H54 (cell line): ENCODE measurements at regions not wholly inside any gene's neighbourhood (a gene's known extent, or its start where the extent isn't known, plus 50 kb on each side); places are given as distances from the start of the nearest gene placed in this dataset.
A peak's percentile ranks its signal among the peaks of the same experiment; 100 is the strongest.

Source experiments
- DNase-seq: peaks from one replicate; pipeline ENCODE4 v3.0.0; 2011; ENCODE audit warnings: low spot score, mixed read lengths; ENCODE audit not compliant: insufficient read length
- FAIRE-seq: peaks from 3 replicates; lab custom pipeline; 2011; peaks lifted over from hg19 to GRCh38; lab: Jason Lieb, UNC
- POLR2A ChIP-seq: IDR thresholded peaks from 2 replicates; pipeline ENCODE4 v1.6.1; 2011; ENCODE audit warnings: low read depth, mild to moderate bottlenecking, low read length

GRCh38 chr11:27604416-27604815, 95.8 kb downstream of the BDNF start:
- DNase-seq (no peak), FAIRE-seq (no peak)
- TF ChIP-seq POLR2A: no peak

DNA sequence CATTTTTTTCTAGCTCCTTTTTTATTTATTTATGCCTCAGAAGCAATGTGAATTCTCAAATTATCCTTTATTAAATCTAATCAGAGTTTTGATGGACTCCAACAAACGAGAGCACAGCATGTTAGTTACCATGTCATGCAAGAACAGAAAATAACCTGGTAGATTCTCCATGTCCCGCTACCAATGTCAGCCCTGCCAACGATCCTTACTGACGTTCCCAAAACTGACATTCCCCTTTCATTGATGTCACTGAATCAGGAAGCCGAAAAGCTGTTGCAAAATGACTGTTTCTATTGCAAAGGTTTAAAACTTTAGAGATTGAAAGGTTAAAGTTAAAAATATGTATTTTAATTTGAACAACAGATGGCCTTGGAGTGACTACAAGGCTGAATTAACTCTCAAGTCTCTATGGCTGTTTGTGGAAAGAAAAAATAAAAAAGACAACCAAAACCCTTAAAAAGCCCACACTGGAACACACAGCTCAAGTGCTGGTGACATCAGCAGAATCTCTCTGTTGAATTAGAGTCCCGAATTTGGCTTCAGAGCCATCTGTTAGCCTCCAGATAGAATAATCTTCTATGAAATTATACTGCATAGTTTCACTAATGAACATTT, 96.8 kb downstream of the BDNF start:
- DNase-seq: no peak
- no peak for FAIRE-seq
- TF ChIP-seq POLR2A: no peak

DNA sequence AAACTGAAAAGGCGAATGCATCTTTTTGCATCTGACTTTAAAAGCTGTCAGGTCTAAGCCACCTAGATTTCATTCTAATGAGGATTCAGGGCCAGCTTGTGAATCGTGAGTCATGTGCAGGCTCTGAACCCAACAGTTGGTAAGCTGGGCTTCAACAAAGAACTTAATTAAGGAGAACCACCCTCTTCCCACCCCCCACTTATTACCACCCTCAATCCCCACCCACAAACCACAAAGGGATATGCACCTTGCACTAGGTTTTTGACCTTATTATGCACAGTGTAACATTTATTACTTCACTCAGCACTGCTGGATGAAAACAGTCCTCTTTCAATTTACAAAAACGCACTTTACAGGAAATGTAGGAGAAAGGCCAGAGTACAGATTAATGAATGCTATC, 94.1 kb upstream of the LIN7C start:
- DNase-seq: no peak
- no peak for FAIRE-seq
- TF ChIP-seq POLR2A: no peak

GRCh38 chr11:27599217-27599616, 92.6 kb upstream of the LIN7C start:
- no peak for FAIRE-seq
- no peak for TF ChIP-seq POLR2A
- no peak for DNase-seq

- TF ChIP-seq POLR2A: no peak
- FAIRE-seq (no peak), DNase-seq (no peak)
These were observed 90.2 kb upstream of the LIN7C start for GRCh38 chr11:27596802-27597201.

DNA sequence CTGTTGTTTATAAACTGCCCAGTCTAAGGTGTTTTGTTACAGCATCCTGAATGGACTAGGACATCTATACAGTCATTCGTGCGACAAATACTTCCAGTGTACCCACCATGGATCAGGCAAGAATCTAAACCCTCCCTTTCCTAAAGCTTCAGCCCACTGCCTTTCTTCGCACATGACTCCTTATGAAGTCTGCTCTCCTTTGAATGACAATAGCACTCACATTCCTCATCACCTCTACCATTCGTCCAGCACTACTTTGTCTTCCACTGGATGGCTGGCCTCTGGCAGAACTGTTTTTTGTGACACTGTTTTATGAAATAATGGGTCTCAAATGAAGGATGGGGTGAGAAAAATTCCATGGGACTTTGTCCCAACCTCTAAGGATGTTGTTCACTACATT, 89.8 kb upstream of the LIN7C start:
- DNase-seq (no peak), FAIRE-seq (no peak)
- no peak for TF ChIP-seq POLR2A

DNA sequence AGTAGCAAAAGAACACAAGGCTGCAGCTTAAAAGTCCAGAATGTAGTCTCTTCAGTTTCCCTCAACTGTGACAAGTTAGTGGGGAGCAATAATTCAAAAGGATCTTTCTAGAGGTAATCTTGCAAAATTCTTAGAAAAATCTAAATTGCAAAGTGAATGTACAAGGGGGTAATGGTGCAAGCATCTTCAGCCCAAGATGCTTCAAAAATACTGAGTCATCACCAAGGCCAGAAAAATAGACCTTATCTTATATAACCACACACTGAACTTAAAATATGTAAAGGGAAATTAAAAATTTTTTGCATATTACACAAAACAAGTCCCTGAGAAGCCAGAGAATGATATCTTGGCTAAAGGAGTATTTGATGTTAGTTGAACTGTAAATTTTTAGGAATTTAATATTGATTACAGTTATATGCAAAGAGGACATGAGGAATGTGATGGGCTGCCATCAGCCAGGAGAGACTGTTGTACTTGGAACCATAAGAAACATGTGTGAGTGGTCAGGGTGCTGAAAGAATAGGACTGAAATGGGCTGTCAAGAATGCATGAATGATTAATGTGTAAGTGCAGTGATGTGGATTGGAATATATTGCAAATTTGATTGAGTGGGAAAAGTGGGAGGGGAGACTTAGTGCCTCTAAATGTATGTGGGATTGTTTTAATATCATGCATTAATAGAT, 85.7 kb upstream of the LIN7C start:
- no peak for TF ChIP-seq POLR2A
- FAIRE-seq (no peak), DNase-seq (no peak)

GRCh38 chr11:27582621-27583020, 76.1 kb upstream of the LIN7C start:
- no peak for FAIRE-seq
- no peak for TF ChIP-seq POLR2A
- no peak for DNase-seq

DNA sequence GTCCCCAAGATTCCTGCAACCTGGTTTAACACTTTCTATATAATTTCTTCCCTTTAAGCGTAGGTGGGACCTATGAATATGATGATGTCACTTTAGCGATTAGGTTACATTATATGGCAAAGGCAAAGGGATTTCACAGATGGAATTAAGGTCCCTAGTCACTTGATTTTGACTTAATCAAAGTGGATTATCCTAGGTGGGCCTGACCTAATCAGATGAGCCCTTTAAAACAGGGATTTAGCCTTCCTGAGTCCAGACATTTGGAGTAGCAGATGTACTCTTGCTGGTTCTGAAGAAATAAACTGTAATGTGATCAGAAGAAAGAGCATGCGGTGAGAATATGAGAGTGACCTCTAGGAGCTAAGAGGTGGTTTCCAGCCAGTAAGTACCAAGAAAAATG, 67.8 kb upstream of the LIN7C start:
- no peak for TF ChIP-seq POLR2A
- FAIRE-seq (no peak), DNase-seq (no peak)

DNA sequence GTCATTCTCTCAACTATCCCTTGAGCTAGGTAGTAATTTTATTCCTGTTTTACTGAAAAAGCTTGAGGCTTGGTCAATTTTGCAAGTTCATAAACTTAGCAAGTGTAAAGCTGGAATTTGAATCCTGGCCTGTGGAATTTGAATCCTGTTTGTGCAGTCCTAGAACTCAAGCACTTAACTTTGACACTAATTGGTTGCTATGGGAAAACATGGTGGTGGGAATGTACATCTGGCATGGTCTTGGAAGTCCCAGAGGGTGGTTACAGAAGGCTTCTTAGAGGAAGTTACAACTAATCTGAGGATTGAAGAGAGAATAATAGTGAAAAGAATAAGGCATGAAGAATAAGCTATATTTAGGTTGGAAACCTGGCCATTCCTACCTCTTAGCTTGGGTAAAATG, 66.5 kb upstream of the LIN7C start:
- TF ChIP-seq POLR2A: no peak
- FAIRE-seq: no peak
- no peak for DNase-seq

GRCh38 chr11:27571154-27571810, 64.7 kb upstream of the LIN7C start:
- DNase-seq (no peak), FAIRE-seq (no peak)
- TF ChIP-seq POLR2A: no peak

DNA sequence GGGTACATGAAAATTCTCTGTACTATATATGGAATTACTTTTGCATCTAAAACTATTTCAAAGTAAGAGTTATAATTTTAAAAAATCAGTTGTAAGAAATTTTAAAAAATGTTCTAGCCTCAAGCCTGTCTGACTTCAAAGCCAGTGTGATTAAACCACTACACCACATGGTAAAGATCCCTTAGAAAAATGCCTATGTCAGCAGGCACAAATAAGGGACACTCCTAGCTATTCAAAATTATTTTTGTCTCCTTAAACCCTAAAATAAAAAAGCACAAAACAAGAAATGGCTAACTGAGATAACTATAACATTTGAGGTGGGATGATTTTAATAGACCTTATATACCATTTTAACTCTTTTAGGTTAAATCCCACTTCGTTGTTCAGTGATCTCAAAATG, 64.0 kb upstream of the LIN7C start:
- no peak for DNase-seq
- FAIRE-seq: no peak
- no peak for TF ChIP-seq POLR2A

DNA sequence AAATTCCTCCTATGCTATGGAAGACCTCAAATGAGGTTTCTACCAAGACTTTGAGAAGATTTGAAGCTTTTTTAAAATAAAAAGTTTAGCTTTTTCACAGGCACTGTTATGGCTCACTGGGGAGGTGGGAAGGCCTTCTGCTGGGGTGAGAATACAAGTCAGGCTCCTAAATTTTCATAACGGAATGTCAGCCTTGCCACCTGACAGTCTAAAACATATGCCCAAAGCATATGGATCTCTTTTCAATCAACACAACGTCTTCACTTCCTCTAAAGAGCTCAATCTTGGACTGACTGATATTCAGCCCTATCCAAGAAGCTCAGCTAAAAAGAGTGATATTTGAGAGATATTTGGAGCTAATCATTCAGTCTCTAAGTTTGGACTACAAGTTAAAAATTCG, 57.1 kb upstream of the LIN7C start:
- no peak for DNase-seq
- TF ChIP-seq POLR2A: no peak
- no peak for FAIRE-seq

DNA sequence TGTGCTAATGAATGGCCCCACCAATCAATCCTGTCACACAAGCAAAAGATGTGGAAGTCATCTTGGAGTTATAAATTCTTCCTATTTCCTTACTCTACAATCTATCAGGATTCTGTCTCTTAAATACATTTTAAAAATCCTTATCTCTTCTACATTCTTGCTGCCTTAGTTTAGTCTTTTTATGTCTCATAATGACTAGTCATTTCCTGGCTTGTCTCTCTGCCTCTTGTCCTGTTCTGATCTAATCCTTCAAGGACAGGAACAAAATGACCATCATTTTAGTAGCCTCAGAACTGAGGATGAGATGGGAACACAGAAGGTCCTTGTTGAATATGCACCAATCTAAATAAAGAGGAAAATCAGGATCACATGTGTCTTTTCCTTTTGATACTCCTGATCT, 56.6 kb upstream of the LIN7C start:
- DNase-seq (peak; percentile 10), FAIRE-seq (peak; percentile 80)
- TF ChIP-seq POLR2A: no peak

- FAIRE-seq: no peak
- TF ChIP-seq POLR2A: no peak
- no peak for DNase-seq
These were observed 51.8 kb upstream of the LIN7C start for GRCh38 chr11:27558401-27558800.
